H1 (cell line): ENCODE measurements at regions not wholly inside any gene's neighbourhood (a gene's known extent, or its start where the extent isn't known, plus 50 kb on each side); places are given as distances from the start of the nearest gene placed in this dataset.

Experiments used
- ZNF274 ChIP-seq: IDR thresholded peaks from 2 replicates; pipeline ENCODE4 v1.7.0; 2012; ENCODE audit warnings: low read length, borderline replicate concordance; ENCODE audit errors: extremely low read depth
- TF ChIP-seq, protein P1 (sequence below), 3 experiments: IDR thresholded peaks; 1 replicate in 2 of 3; 2 replicates in 1 of 3; pipeline versions ENCODE4 v1.5.1 to v1.6.1; 2011; ENCODE audit warnings: low read length in 3 of 3, mild to moderate bottlenecking in 3 of 3, inconsistent platforms in 2 of 3, low read depth in 1 of 3, moderate library complexity in 1 of 3; ENCODE audit not compliant: insufficient read depth in 1 of 3; ENCODE audit errors: control extremely low read depth in 1 of 3

DNA sequence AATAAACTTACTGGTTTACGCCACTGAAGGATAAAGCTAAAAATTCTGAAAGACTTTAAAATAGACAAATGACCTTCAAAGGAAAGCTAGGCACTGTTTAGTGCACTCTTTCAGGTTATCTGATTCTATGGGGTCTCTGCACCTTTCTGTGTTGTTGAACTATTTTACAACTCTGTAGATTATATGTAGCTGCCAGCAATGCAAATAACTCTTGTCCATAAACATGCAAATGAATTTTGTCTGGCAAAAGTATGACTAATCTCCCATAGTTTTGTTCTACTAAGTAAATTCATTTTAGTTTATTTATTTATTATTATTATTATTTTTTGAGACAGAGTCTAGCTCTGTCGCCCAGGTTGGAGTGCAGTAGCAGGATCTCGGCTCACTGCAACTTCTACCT is 266.3 kb upstream of the CCDC196 start:
- TF ChIP-seq, protein P1, sequence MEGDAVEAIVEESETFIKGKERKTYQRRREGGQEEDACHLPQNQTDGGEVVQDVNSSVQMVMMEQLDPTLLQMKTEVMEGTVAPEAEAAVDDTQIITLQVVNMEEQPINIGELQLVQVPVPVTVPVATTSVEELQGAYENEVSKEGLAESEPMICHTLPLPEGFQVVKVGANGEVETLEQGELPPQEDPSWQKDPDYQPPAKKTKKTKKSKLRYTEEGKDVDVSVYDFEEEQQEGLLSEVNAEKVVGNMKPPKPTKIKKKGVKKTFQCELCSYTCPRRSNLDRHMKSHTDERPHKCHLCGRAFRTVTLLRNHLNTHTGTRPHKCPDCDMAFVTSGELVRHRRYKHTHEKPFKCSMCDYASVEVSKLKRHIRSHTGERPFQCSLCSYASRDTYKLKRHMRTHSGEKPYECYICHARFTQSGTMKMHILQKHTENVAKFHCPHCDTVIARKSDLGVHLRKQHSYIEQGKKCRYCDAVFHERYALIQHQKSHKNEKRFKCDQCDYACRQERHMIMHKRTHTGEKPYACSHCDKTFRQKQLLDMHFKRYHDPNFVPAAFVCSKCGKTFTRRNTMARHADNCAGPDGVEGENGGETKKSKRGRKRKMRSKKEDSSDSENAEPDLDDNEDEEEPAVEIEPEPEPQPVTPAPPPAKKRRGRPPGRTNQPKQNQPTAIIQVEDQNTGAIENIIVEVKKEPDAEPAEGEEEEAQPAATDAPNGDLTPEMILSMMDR (IDR thresholded peaks at IDR 0.05; ENCODE audit: control extremely low read depth in 1 of 3, insufficient read depth in 1 of 3, low read depth in 1 of 3, low read length in 3 of 3) = no peak
- TF ChIP-seq ZNF274 = no peak
